Gastroesophageal sphincter (tissue), 4 donors: ENCODE measurements at regions not wholly inside any gene's neighbourhood (a gene's known extent, or its start where the extent isn't known, plus 50 kb on each side); places are given as distances from the start of the nearest gene placed in this dataset.

Experiments used
- ATAC-seq: fragments of 150-250 bp; one replicate; pipeline ENCODE4 v1.9.1; 2016; ENCODE audit warnings: mild to moderate bottlenecking, moderate library complexity
- H3K27ac ChIP-seq, 4 donors: fragments of 200-600 bp; sonication (generic) in 3 of 4; 1 replicate in 3 of 4; 2 replicates in 1 of 4; pipeline ENCODE4 v1.5.1; 2016 to 2019
- H3K27me3 ChIP-seq: fragments of 200-600 bp; sonication (generic); one replicate; pipeline ENCODE4 v1.5.1; 2019
- H3K36me3 ChIP-seq, 2 donors: fragments of 200-600 bp; sonication (generic); one replicate each; pipeline ENCODE4 v1.5.1; 2019; ENCODE audit warnings: control low read depth in 1 of 2
- H3K4me1 ChIP-seq, 3 donors: fragments of 200-600 bp; sonication (generic); 1 replicate in 2 of 3; 2 replicates in 1 of 3; pipeline ENCODE4 v1.5.1; 2016 to 2019; ENCODE audit warnings: control low read depth in 2 of 3
- H3K4me3 ChIP-seq, 2 donors: fragments of 200-600 bp; sonication (generic); one replicate each; pipeline ENCODE4 v1.5.1; 2019; ENCODE audit warnings: mild to moderate bottlenecking in 1 of 2, moderate library complexity in 1 of 2
- H3K9me3 ChIP-seq, 3 donors: fragments of 200-600 bp; sonication (generic); one replicate each; pipeline ENCODE4 v1.5.1; 2017 to 2019; ENCODE audit warnings: control low read depth in 2 of 3
- CTCF ChIP-seq, 4 experiments: fragments of 200-600 bp in 2 of 4; fragments of 450-650 bp in 2 of 4; sonication (generic) in 1 of 4; IDR thresholded peaks; one replicate each; pipeline ENCODE4 v1.5.1; 2017 to 2019; ENCODE audit warnings: antibody characterized with exemption in 4 of 4, mild to moderate bottlenecking in 2 of 4, moderate library complexity in 2 of 4
- EP300 ChIP-seq: sonication (generic); formaldehyde crosslinking; IDR thresholded peaks from one replicate; pipeline ENCODE4 v1.6.1; 2017; ENCODE audit warnings: antibody characterized with exemption, mild to moderate bottlenecking
- POLR2A ChIP-seq, 2 donors: fragments of 450-650 bp; IDR thresholded peaks; one replicate each; pipeline ENCODE4 v1.6.1; 2017; ENCODE audit warnings: antibody characterized with exemption in 2 of 2, mild to moderate bottlenecking in 2 of 2, moderate library complexity in 1 of 2
- POLR2AphosphoS5 ChIP-seq: sonication (generic); formaldehyde crosslinking; IDR thresholded peaks from one replicate; pipeline ENCODE4 v1.6.1; 2017; ENCODE audit warnings: antibody characterized with exemption
- WGBS, 2 donors: methylation state at CpG; one replicate each; pipeline ENCODE4 v1.1.5; 2018; ENCODE audit warnings: low coverage in 1 of 2; 5-methylcytosine and 5-hydroxymethylcytosine counted together

- no peak overlapping the region for H3K27ac ChIP-seq
- WGBS, 2 donors, result 84 to 85% methylated on average over 4 to 5 of the region's 5 CpGs
- no peaks in the 10 kb centered on the region for H3K27me3 ChIP-seq
- H3K4me1 ChIP-seq, result peaks cover 0 to 14% (median 4%) of the 10 kb centered on the region in 3 donors
- H3K9me3 ChIP-seq, result no peaks in the 10 kb centered on the region
- ATAC-seq, result no peak
- no peaks in the 10 kb centered on the region for H3K36me3 ChIP-seq
- no peak overlapping the region for H3K4me3 ChIP-seq
- TF ChIP-seq POLR2A (IDR thresholded peaks at IDR 0.05), result no peak
- TF ChIP-seq CTCF (IDR thresholded peaks at IDR 0.05), result no peak
- TF ChIP-seq POLR2AphosphoS5, result no peak
These were observed 566.0 kb upstream of the ARGLU1 start for GRCh38 chr13:107133950-107134349.

- Histone ChIP-seq H3K27ac (no peak overlapping the region), H3K4me3 (no peak overlapping the region), H3K27me3 (no peaks in the 10 kb centered on the region), H3K4me1 (no peaks in the 10 kb centered on the region), H3K36me3 (no peaks in the 10 kb centered on the region), H3K9me3 (no peaks in the 10 kb centered on the region)
- 91% methylated on average over 1 of the region's 1 CpG; no CpG with 5 or more reads in 1 of the 2 donors for WGBS, 2 donors
- ATAC-seq, result no peak
- TF ChIP-seq POLR2AphosphoS5 (no peak), EP300 (no peak), CTCF (IDR thresholded peaks at IDR 0.05) (no peak), POLR2A (IDR thresholded peaks at IDR 0.05) (no peak)
These were observed 562.6 kb upstream of the ARGLU1 start for GRCh38 chr13:107130566-107130965.

- Histone ChIP-seq H3K4me3 (no peak overlapping the region), H3K4me1 (no peaks in the 10 kb centered on the region), H3K36me3 (no peaks in the 10 kb centered on the region), H3K27ac (no peak overlapping the region), H3K9me3 (no peaks in the 10 kb centered on the region), H3K27me3 (no peaks in the 10 kb centered on the region)
- no peak for ATAC-seq
- no peak for TF ChIP-seq CTCF (IDR thresholded peaks at IDR 0.05)
- WGBS, 2 donors, result 47 to 53% methylated on average over 5 of the region's 5 CpGs
These were observed 556.8 kb upstream of the ARGLU1 start for GRCh38 chr13:107124730-107125129.

GRCh38 chr13:107124129-107124718 lies 556.3 kb upstream of the ARGLU1 start:
- peak; percentile 41 to 69 (median 64) for TF ChIP-seq CTCF (IDR thresholded peaks at IDR 0.05)
- TF ChIP-seq POLR2A (IDR thresholded peaks at IDR 0.05), result no peak
- Histone ChIP-seq H3K4me1 (no peaks in the 10 kb centered on the region), H3K36me3 (no peaks in the 10 kb centered on the region), H3K4me3 (no peak overlapping the region), H3K9me3 (no peaks in the 10 kb centered on the region), H3K27ac (no peak overlapping the region), H3K27me3 (no peaks in the 10 kb centered on the region)
- 0% methylated on average over 2 of the region's 2 CpGs for WGBS, 2 donors
- no peak for ATAC-seq

- 59 to 60% methylated on average over 1 of the region's 1 CpG for WGBS, 2 donors
- no peak for ATAC-seq
These were observed 553.9 kb upstream of the ARGLU1 start for GRCh38 chr13:107121793-107122192.

More at GRCh38 chr13:107121793-107122192, 553.9 kb upstream of the ARGLU1 start:
- Histone ChIP-seq H3K4me1 (no peaks in the 10 kb centered on the region), H3K4me3 (no peak overlapping the region), H3K27ac (no peak overlapping the region), H3K36me3 (no peaks in the 10 kb centered on the region), H3K27me3 (no peaks in the 10 kb centered on the region), H3K9me3 (no peaks in the 10 kb centered on the region)
- TF ChIP-seq CTCF (IDR thresholded peaks at IDR 0.05) (no peak), POLR2AphosphoS5 (no peak), POLR2A (IDR thresholded peaks at IDR 0.05) (no peak), EP300 (no peak)
